ENCODE measurements at regions not wholly inside any gene's neighbourhood (a gene's known extent, or its start where the extent isn't known, plus 50 kb on each side); places are given as distances from the start of the nearest gene placed in this dataset.
A peak's percentile ranks its signal among the peaks of the same experiment; 100 is the strongest.
"Not testable (repeated sequence)": the region's sequence is repeated elsewhere in the genome, so short reads cannot be mapped to it uniquely, and the experiment has no call there.

DNA sequence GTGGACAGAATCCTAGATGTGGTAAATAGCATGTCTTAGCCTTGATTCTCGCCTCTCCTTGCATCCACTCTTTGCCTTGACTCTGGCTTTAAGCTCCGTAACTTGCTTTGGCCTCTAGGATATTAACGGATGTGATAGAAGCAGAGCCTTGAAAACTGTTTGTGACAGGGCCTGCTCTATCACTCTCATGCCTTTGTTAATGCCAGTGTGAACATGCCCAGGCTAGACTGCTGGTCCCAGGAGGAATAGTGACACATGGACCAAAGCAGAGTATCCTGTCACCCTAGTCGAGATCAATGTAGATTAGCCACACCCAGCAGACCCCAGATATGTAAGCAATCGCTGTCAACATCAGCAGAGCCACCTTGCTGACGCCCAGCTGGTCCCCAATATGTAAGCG is 109.9 kb upstream of the C9orf72 start:
- 94 to 100% methylated on average over 5 to 7 of the region's 7 CpGs for WGBS, 2 experiments (ENCODE audit: insufficient coverage in 1 of 2, insufficient read length in 1 of 2)
- Histone ChIP-seq H3K27me3 (ENCODE audit: control insufficient read depth, insufficient read depth, low read length, poor library complexity, severe bottlenecking) (peaks cover 20% of the 10 kb centered on the region), H3K27ac (ENCODE audit: low read depth, low read length) (no peak overlapping the region), H3K4me3 (ENCODE audit: low read length) (no peak overlapping the region), H3K4me1 (ENCODE audit: control insufficient read depth, insufficient read depth, low read length) (peaks cover 6% of the 10 kb centered on the region), H3K9ac (ENCODE audit: extremely low read depth, low read length, poor library complexity, severe bottlenecking) (no peak overlapping the region), H3K36me3 (ENCODE audit: control insufficient read depth, insufficient read depth, low read length) (no peaks in the 10 kb centered on the region), H3K9me3 (ENCODE audit: control insufficient read depth, low read length) (no peaks in the 10 kb centered on the region)
- TF ChIP-seq, protein P1, sequence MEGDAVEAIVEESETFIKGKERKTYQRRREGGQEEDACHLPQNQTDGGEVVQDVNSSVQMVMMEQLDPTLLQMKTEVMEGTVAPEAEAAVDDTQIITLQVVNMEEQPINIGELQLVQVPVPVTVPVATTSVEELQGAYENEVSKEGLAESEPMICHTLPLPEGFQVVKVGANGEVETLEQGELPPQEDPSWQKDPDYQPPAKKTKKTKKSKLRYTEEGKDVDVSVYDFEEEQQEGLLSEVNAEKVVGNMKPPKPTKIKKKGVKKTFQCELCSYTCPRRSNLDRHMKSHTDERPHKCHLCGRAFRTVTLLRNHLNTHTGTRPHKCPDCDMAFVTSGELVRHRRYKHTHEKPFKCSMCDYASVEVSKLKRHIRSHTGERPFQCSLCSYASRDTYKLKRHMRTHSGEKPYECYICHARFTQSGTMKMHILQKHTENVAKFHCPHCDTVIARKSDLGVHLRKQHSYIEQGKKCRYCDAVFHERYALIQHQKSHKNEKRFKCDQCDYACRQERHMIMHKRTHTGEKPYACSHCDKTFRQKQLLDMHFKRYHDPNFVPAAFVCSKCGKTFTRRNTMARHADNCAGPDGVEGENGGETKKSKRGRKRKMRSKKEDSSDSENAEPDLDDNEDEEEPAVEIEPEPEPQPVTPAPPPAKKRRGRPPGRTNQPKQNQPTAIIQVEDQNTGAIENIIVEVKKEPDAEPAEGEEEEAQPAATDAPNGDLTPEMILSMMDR (conservative IDR thresholded peaks at IDR 0.05): no peak
- Mint-ChIP-seq H3K36me3 (ENCODE audit: low read depth) (no peaks in the 10 kb centered on the region), H3K4me1 (peaks cover 18% of the 10 kb centered on the region), H3K27me3 (ENCODE audit: insufficient read depth) (peaks cover 17% of the 10 kb centered on the region), H3K4me3 (no peak overlapping the region), H3K9me3 (no peaks in the 10 kb centered on the region), H3K27ac (no peak overlapping the region)
- DNase-seq: no peak

DNA sequence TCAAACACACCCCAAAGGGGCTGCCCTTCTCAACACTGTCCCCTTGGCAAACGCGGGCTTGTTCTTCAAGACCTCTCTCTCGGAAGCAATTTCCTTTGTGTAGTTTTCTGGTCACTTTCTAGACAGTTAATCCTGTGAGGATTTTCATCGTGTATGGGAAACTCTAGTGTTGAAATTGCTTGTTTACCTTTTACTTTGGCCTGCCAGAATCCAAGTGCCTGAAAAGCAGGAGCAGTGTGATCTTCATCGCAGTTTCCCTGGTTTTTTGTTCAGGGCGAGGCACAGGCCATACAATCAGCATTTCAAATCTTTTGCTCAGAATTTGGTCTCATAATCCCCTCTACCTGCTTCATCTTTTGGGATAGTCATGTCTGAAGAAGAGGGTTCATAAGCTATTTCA is 115.7 kb upstream of the C9orf72 start:
- H3K4me1 ChIP-seq (ENCODE audit: control insufficient read depth, insufficient read depth, low read length): peaks cover 6% of the 10 kb centered on the region
- 95 to 100% methylated on average over 2 to 6 of the region's 6 CpGs for WGBS, 2 experiments (ENCODE audit: insufficient coverage in 1 of 2, insufficient read length in 1 of 2)
- H3K27ac Mint-ChIP-seq: no peak overlapping the region

DNA sequence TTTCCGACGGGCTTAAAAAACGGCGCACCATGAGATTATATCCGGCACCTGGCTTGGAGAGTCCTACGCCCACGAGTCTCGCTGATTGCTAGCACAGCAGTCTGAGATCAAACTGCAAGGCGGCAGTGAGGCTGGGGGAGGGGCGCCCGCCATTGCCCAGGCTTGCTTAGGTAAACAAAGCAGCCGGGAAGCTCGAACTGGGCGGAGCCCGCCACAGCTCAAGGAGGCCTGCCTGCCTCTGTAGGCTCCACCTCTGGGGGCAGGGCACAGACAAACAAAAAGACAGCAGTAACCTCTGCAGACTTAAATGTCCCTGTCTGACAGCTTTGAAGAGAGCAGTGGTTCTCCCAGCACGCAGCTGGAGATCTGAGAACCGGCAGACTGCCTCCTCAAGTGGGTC is 117.5 kb upstream of the C9orf72 start:
- not testable (repeated sequence) for H3K36me3 Mint-ChIP-seq (ENCODE audit: low read depth); H3K27me3 Mint-ChIP-seq (ENCODE audit: insufficient read depth); H3K4me1 ChIP-seq (ENCODE audit: control insufficient read depth, insufficient read depth, low read length); H3K4me3 ChIP-seq (ENCODE audit: low read length); H3K36me3 ChIP-seq (ENCODE audit: control insufficient read depth, insufficient read depth, low read length); H3K9me3 Mint-ChIP-seq; H3K27ac ChIP-seq (ENCODE audit: low read depth, low read length); H3K9ac ChIP-seq (ENCODE audit: extremely low read depth, low read length, poor library complexity, severe bottlenecking); H3K9me3 ChIP-seq (ENCODE audit: control insufficient read depth, low read length); DNase-seq
- Mint-ChIP-seq H3K27ac (peak overlapping the region; percentile 96), H3K4me1 (peaks cover 30% of the 10 kb centered on the region), H3K4me3 (peak overlapping the region; percentile 72)
- H3K27me3 ChIP-seq (ENCODE audit: control insufficient read depth, insufficient read depth, low read length, poor library complexity, severe bottlenecking): peaks cover 12% of the 10 kb centered on the region
- 37 to 40% methylated on average over 2 to 8 of the region's 17 CpGs for WGBS, 2 experiments (ENCODE audit: insufficient coverage in 1 of 2, insufficient read length in 1 of 2)

More for the DNA sequence above, 115.7 kb upstream of the C9orf72 start:
- no peak for DNase-seq
- H3K27me3 Mint-ChIP-seq (ENCODE audit: insufficient read depth): peaks cover 20% of the 10 kb centered on the region
- no peaks in the 10 kb centered on the region for H3K36me3 Mint-ChIP-seq (ENCODE audit: low read depth)
- peaks cover 30% of the 10 kb centered on the region for H3K4me1 Mint-ChIP-seq
- H3K27me3 ChIP-seq (ENCODE audit: control insufficient read depth, insufficient read depth, low read length, poor library complexity, severe bottlenecking): peaks cover 28% of the 10 kb centered on the region
- no peak overlapping the region for H3K4me3 ChIP-seq (ENCODE audit: low read length)
- H3K4me3 Mint-ChIP-seq: no peak overlapping the region
- no peak overlapping the region for H3K27ac ChIP-seq (ENCODE audit: low read depth, low read length)
- no peaks in the 10 kb centered on the region for H3K9me3 ChIP-seq (ENCODE audit: control insufficient read depth, low read length)
- H3K9me3 Mint-ChIP-seq: no peaks in the 10 kb centered on the region
- TF ChIP-seq, protein P1 (conservative IDR thresholded peaks at IDR 0.05): no peak
- no peak overlapping the region for H3K9ac ChIP-seq (ENCODE audit: extremely low read depth, low read length, poor library complexity, severe bottlenecking)
- H3K36me3 ChIP-seq (ENCODE audit: control insufficient read depth, insufficient read depth, low read length): no peaks in the 10 kb centered on the region

DNA sequence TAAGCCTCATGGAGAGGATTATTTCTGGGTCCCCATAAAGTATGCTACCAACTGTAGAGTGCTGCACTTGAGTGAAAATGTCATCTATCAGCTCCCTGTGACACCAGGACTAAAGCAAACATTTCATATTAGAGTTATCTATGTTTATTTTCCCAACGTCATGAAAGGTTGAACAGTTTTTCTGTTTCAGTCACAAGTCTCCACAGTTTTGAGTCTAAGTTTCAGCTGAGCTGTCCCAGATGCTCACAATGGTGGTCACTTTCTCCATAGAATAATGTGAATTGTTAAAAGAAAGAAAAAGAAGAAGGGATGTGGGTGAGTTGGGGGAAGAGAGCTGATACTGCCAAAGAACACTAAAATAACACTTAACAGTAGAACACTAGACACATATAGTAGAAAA is 126.3 kb upstream of the C9orf72 start:
- Histone ChIP-seq H3K9me3 (ENCODE audit: control insufficient read depth, low read length) (no peaks in the 10 kb centered on the region), H3K9ac (ENCODE audit: extremely low read depth, low read length, poor library complexity, severe bottlenecking) (no peak overlapping the region), H3K36me3 (ENCODE audit: control insufficient read depth, insufficient read depth, low read length) (no peaks in the 10 kb centered on the region), H3K27me3 (ENCODE audit: control insufficient read depth, insufficient read depth, low read length, poor library complexity, severe bottlenecking) (peaks cover 22% of the 10 kb centered on the region), H3K27ac (ENCODE audit: low read depth, low read length) (no peak overlapping the region), H3K4me1 (ENCODE audit: control insufficient read depth, insufficient read depth, low read length) (peaks cover 10% of the 10 kb centered on the region), H3K4me3 (ENCODE audit: low read length) (no peak overlapping the region)
- no peaks in the 10 kb centered on the region for H3K36me3 Mint-ChIP-seq (ENCODE audit: low read depth)
- no peak for DNase-seq
- TF ChIP-seq, protein P1 (conservative IDR thresholded peaks at IDR 0.05): no peak
- H3K27ac Mint-ChIP-seq: no peak overlapping the region
- 50 to 72% methylated on average over 1 of the region's 1 CpG for WGBS, 2 experiments (ENCODE audit: insufficient coverage in 1 of 2, insufficient read length in 1 of 2)
- H3K27me3 Mint-ChIP-seq (ENCODE audit: insufficient read depth): no peaks in the 10 kb centered on the region
- H3K9me3 Mint-ChIP-seq: peaks cover 1% of the 10 kb centered on the region
- H3K4me1 Mint-ChIP-seq: peaks cover 16% of the 10 kb centered on the region
- H3K4me3 Mint-ChIP-seq: no peak overlapping the region
